Smooth muscle cell (in vitro differentiated cells): ENCODE measurements at regions not wholly inside any gene's neighbourhood (a gene's known extent, or its start where the extent isn't known, plus 50 kb on each side); places are given as distances from the start of the nearest gene placed in this dataset.
A peak's percentile ranks its signal among the peaks of the same experiment; 100 is the strongest.

ENCODE experiments used
- DNase-seq: peaks from one replicate; lab custom pipeline; 2025; ENCODE audit not compliant: unreplicated experiment; lab: John Stamatoyannopoulos, UW
- H2AFZ ChIP-seq: fragments of 200-600 bp; sonication (generic); 2 replicates; pipeline ENCODE4 v1.6.0; 2016; ENCODE audit warnings: antibody characterized with exemption, low read depth, mild to moderate bottlenecking
- H3F3A ChIP-seq: fragments of 200-600 bp; sonication (generic); 2 replicates; pipeline ENCODE4 v1.6.0; 2017; ENCODE audit warnings: antibody characterized with exemption, low read depth
- H3K27ac ChIP-seq: fragments of 200-600 bp; sonication (generic); 2 replicates; pipeline ENCODE4 v1.5.1; 2016; ENCODE audit warnings: low read depth, mild to moderate bottlenecking
- H3K27me3 ChIP-seq: fragments of 200-600 bp; sonication (generic); 2 replicates; pipeline ENCODE4 v1.6.1; 2016; ENCODE audit warnings: low read depth, mild to moderate bottlenecking
- H3K36me3 ChIP-seq: fragments of 200-600 bp; sonication (generic); 2 replicates; pipeline ENCODE4 v1.5.1; 2016; ENCODE audit warnings: low read depth
- H3K4me1 ChIP-seq: fragments of 200-600 bp; sonication (generic); 2 replicates; pipeline ENCODE4 v1.5.1; 2016; ENCODE audit warnings: low read depth
- H3K4me2 ChIP-seq: fragments of 200-600 bp; sonication (generic); 2 replicates; pipeline ENCODE4 v1.6.0; 2016; ENCODE audit warnings: mild to moderate bottlenecking
- H3K4me3 ChIP-seq: fragments of 200-600 bp; sonication (generic); 2 replicates; pipeline ENCODE4 v1.5.1; 2016; ENCODE audit warnings: mild to moderate bottlenecking
- H3K79me2 ChIP-seq: fragments of 200-600 bp; sonication (generic); 2 replicates; pipeline ENCODE4 v1.6.0; 2016; ENCODE audit warnings: low read depth, mild to moderate bottlenecking
- H3K9ac ChIP-seq: fragments of 200-600 bp; sonication (generic); 2 replicates; pipeline ENCODE4 v1.6.0; 2016; ENCODE audit warnings: low read depth
- H3K9me3 ChIP-seq: fragments of 200-600 bp; sonication (generic); replicated peaks from 2 replicates; pipeline ENCODE4 v1.5.1; 2016; ENCODE audit warnings: low read depth
- H4K20me1 ChIP-seq: fragments of 200-600 bp; sonication (generic); 2 replicates; pipeline ENCODE4 v1.6.0; 2016; ENCODE audit warnings: low read depth
- CTCF ChIP-seq: fragments of 200-600 bp; sonication (generic); IDR thresholded peaks from 2 replicates; pipeline ENCODE4 v1.5.1; 2017; ENCODE audit warnings: borderline replicate concordance, mild to moderate bottlenecking, antibody characterized with exemption; ENCODE audit not compliant: insufficient read depth, poor library complexity, severe bottlenecking
- WGBS: methylation state at CpG from one replicate; pipeline ENCODE4 v1.1.7; 2016; ENCODE audit warnings: low lambda C conversion rate; 5-methylcytosine and 5-hydroxymethylcytosine counted together

- no peak overlapping the region for H3K4me3 ChIP-seq
- H4K20me1 ChIP-seq = peaks cover 3% of the 10 kb centered on the region
- peak overlapping the region; percentile 59 for H3K27ac ChIP-seq
- no peaks in the 10 kb centered on the region for H3K9me3 ChIP-seq
- H3K9ac ChIP-seq = no peak overlapping the region
- H2AFZ ChIP-seq = no peak overlapping the region
- H3K27me3 ChIP-seq = peaks cover 7% of the 10 kb centered on the region
- H3K79me2 ChIP-seq = no peaks in the 10 kb centered on the region
- DNase-seq = no peak
- 57% methylated on average over 12 of the region's 12 CpGs for WGBS
- TF ChIP-seq CTCF = no peak
- H3K36me3 ChIP-seq = no peaks in the 10 kb centered on the region
- H3K4me2 ChIP-seq = peak overlapping the region; percentile 66
- peaks cover 21% of the 10 kb centered on the region for H3K4me1 ChIP-seq
- H3F3A ChIP-seq = peaks cover 4% of the 10 kb centered on the region
Observed at GRCh38 chr11:134742956-134743819, 331.1 kb upstream of the B3GAT1 start.

GRCh38 chr11:134742224-134742612, 330.2 kb upstream of the B3GAT1 start:
- 30% methylated on average over 6 of the region's 6 CpGs for WGBS
- H2AFZ ChIP-seq = no peak overlapping the region
- H3K27ac ChIP-seq = peak overlapping the region; percentile 59
- H4K20me1 ChIP-seq = peaks cover 3% of the 10 kb centered on the region
- no peaks in the 10 kb centered on the region for H3K9me3 ChIP-seq
- no peak for DNase-seq
- no peak for TF ChIP-seq CTCF
- peak overlapping the region; percentile 66 for H3K4me2 ChIP-seq
- H3K27me3 ChIP-seq = peaks cover 7% of the 10 kb centered on the region
- H3F3A ChIP-seq = peaks cover 4% of the 10 kb centered on the region
- no peak overlapping the region for H3K4me3 ChIP-seq
- no peaks in the 10 kb centered on the region for H3K79me2 ChIP-seq
- H3K36me3 ChIP-seq = no peaks in the 10 kb centered on the region
- peaks cover 21% of the 10 kb centered on the region for H3K4me1 ChIP-seq
- no peak overlapping the region for H3K9ac ChIP-seq

GRCh38 chr11:134741453-134742223, 329.6 kb upstream of the B3GAT1 start:
- H3K9me3 ChIP-seq = no peaks in the 10 kb centered on the region
- H3K79me2 ChIP-seq = no peaks in the 10 kb centered on the region
- no peaks in the 10 kb centered on the region for H3K36me3 ChIP-seq
- H3K27me3 ChIP-seq = peaks cover 7% of the 10 kb centered on the region
- peaks cover 4% of the 10 kb centered on the region for H3F3A ChIP-seq
- H3K9ac ChIP-seq = no peak overlapping the region
- peak overlapping the region; percentile 59 for H3K27ac ChIP-seq
- peak overlapping the region; percentile 66 for H3K4me2 ChIP-seq
- no peak for DNase-seq
- peaks cover 3% of the 10 kb centered on the region for H4K20me1 ChIP-seq
- H3K4me1 ChIP-seq = peaks cover 21% of the 10 kb centered on the region
- WGBS = 45% methylated on average over 10 of the region's 10 CpGs
- no peak overlapping the region for H3K4me3 ChIP-seq
- no peak overlapping the region for H2AFZ ChIP-seq
- TF ChIP-seq CTCF = no peak
